Psoas muscle (tissue), 7 donors: ENCODE measurements at regions not wholly inside any gene's neighbourhood (a gene's known extent, or its start where the extent isn't known, plus 50 kb on each side); places are given as distances from the start of the nearest gene placed in this dataset.
A peak's percentile ranks its signal among the peaks of the same experiment; 100 is the strongest.
"Not testable (repeated sequence)": the region's sequence is repeated elsewhere in the genome, so short reads cannot be mapped to it uniquely, and the experiment has no call there.

Experiments used
- ATAC-seq, 4 donors: fragments of 200-7000 bp; cut with Tn5 transposase; one replicate each; pipeline ENCODE4 v1.9.1; 2020; ENCODE audit warnings: moderate library complexity in 3 of 4, mild to moderate bottlenecking in 2 of 4
- DNase-seq, 2 donors: peaks; one replicate each; pipeline ENCODE4 v3.0.0-alpha.2; 2020
- H3K27ac ChIP-seq: fragments of 200-600 bp; one replicate; pipeline ENCODE4 v1.8.0; 2022
- H3K27me3 ChIP-seq, 3 donors: fragments of 200-600 bp in 1 of 3; one replicate each; pipeline versions ENCODE4 v1.6.1 to v1.8.0; 2013 to 2022; ENCODE audit warnings: low read length in 2 of 3, mild to moderate bottlenecking in 2 of 3, moderate library complexity in 1 of 3; ENCODE audit not compliant: insufficient read depth in 3 of 3
- H3K36me3 ChIP-seq, 2 donors: fragments of 200-600 bp in 1 of 2; one replicate each; pipeline versions ENCODE4 v1.6.1 to v1.8.0; 2013 to 2022; ENCODE audit warnings: low read depth in 1 of 2, mild to moderate bottlenecking in 1 of 2, moderate library complexity in 1 of 2; ENCODE audit not compliant: insufficient read depth in 1 of 2
- H3K4me1 ChIP-seq: fragments of 200-600 bp; one replicate; pipeline ENCODE4 v1.8.0; 2022
- H3K4me3 ChIP-seq: fragments of 200-600 bp; one replicate; pipeline ENCODE4 v1.8.0; 2022; ENCODE audit warnings: mild to moderate bottlenecking
- H3K9me3 ChIP-seq: fragments of 200-600 bp; one replicate; pipeline ENCODE4 v1.8.0; 2022
- WGBS, 3 donors: extraction: QIAGEN DNeasy Blood & Tissue Kit; methylation state at CpG; one replicate each; pipeline versions ENCODE4 v1.1.6 to v1.1.7; 2013; 5-methylcytosine and 5-hydroxymethylcytosine counted together
- intact Hi-C, 2 donors: fragments of 100-400 bp; cut with DNase I; formaldehyde crosslinking; loops; one replicate each; pipeline versions ENCODE4 v1.11.0 to v1.14.2; 2022
- donor health status: healthy with polysubstance abuse.
- donor health status: DM: no; HTN: no; CAD: no; lungs with moderate emphysema.
- donor health status: Bipolar disorder and iron deficiency.
- donor health status: healthy.
- donor health status: DM: yes; HTN: yes; CAD: no.
- donor health status: DM: no; HTN: no; CAD: no.
- donor health status: DM: yes; HTN: yes; CAD: no.

DNA sequence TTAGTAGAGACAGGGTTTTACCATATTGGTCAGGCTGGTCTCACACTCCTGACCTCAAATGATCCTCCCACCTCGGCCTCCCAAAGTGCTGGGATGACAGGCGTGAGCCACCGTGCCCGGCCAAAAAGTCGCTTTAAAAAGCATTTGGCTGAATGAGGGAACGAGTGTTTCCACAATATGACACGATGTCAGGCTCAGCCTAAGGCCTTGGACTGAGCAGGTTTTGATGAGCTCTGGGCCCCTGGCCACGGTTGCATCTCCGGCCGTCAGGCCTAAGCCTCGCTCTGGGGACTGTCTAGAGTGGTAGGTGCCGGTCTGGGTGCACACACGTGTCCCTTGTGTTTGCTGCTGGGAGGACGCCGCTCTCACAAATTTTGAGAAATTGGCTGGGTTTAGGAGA is 120.3 kb downstream of the NPIPB11 start:
- DNase-seq, H3K36me3 ChIP-seq, ATAC-seq, H3K4me1 ChIP-seq, H3K4me3 ChIP-seq, intact Hi-C loops, H3K27ac ChIP-seq, H3K9me3 ChIP-seq, H3K27me3 ChIP-seq: not testable (repeated sequence)
- 71 to 97% (median 95%) methylated on average over 15 of the region's 15 CpGs for WGBS, 3 donors

- H3K27ac ChIP-seq, H3K4me1 ChIP-seq, H3K4me3 ChIP-seq, DNase-seq, ATAC-seq, H3K36me3 ChIP-seq, H3K27me3 ChIP-seq, intact Hi-C loops, H3K9me3 ChIP-seq: not testable (repeated sequence)
- WGBS, 3 donors: 32 to 45% (median 38%) methylated on average over 29 to 32 of the region's 32 CpGs
These were observed 121.2 kb downstream of the NPIPB11 start for GRCh38 chr16:29285151-29285885.

DNA sequence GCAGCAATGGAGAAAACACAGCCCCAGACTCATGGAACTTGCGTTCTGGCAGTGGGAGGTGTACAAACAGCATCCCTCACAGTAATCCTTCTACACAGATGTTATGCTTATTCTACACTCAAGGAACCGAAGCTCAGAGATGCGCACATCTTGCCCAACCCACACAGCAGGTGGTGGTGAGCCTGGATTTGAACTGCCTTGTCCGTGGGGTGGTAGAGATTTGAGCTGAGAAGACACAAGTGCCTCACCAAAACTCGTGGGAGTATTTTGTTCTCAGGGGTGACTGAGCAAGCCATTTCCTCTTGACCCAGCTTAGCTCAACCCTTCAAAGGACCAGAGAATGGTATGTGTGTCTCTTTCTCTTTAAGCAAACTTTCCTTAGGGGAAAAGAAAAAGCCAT is 121.8 kb downstream of the NPIPB11 start:
- not testable (repeated sequence) for H3K4me3 ChIP-seq
- WGBS, 3 donors: 66 to 77% (median 75%) methylated on average over 5 of the region's 5 CpGs

GRCh38 chr16:29284159-29284558 is 122.4 kb downstream of the NPIPB11 start:
- WGBS, 3 donors: 74 to 83% (median 77%) methylated on average over 4 of the region's 4 CpGs

More for the DNA sequence above, 121.8 kb downstream of the NPIPB11 start:
- H3K4me1 ChIP-seq, H3K9me3 ChIP-seq, DNase-seq, H3K36me3 ChIP-seq, intact Hi-C loops, ATAC-seq, H3K27me3 ChIP-seq, H3K27ac ChIP-seq: not testable (repeated sequence)

GRCh38 chr16:29278097-29278871 is 128.2 kb downstream of the NPIPB11 start:
- H3K36me3 ChIP-seq, DNase-seq, intact Hi-C loops, H3K9me3 ChIP-seq, ATAC-seq, H3K27me3 ChIP-seq, H3K27ac ChIP-seq, H3K4me1 ChIP-seq, H3K4me3 ChIP-seq: not testable (repeated sequence)
- WGBS, 3 donors: 69 to 77% (median 74%) methylated on average over 4 of the region's 8 CpGs

More at GRCh38 chr16:29284159-29284558, 122.4 kb downstream of the NPIPB11 start:
- H3K27me3 ChIP-seq, H3K9me3 ChIP-seq, H3K36me3 ChIP-seq, intact Hi-C loops, ATAC-seq, H3K4me1 ChIP-seq, H3K27ac ChIP-seq, DNase-seq, H3K4me3 ChIP-seq: not testable (repeated sequence)

GRCh38 chr16:29276446-29276845 is 130.1 kb downstream of the NPIPB11 start:
- ATAC-seq, H3K4me1 ChIP-seq, intact Hi-C loops, H3K9me3 ChIP-seq, H3K27me3 ChIP-seq, DNase-seq, H3K4me3 ChIP-seq, H3K27ac ChIP-seq, H3K36me3 ChIP-seq: not testable (repeated sequence)
- WGBS, 3 donors: 75 to 86% (median 82%) methylated on average over 5 of the region's 5 CpGs

DNA sequence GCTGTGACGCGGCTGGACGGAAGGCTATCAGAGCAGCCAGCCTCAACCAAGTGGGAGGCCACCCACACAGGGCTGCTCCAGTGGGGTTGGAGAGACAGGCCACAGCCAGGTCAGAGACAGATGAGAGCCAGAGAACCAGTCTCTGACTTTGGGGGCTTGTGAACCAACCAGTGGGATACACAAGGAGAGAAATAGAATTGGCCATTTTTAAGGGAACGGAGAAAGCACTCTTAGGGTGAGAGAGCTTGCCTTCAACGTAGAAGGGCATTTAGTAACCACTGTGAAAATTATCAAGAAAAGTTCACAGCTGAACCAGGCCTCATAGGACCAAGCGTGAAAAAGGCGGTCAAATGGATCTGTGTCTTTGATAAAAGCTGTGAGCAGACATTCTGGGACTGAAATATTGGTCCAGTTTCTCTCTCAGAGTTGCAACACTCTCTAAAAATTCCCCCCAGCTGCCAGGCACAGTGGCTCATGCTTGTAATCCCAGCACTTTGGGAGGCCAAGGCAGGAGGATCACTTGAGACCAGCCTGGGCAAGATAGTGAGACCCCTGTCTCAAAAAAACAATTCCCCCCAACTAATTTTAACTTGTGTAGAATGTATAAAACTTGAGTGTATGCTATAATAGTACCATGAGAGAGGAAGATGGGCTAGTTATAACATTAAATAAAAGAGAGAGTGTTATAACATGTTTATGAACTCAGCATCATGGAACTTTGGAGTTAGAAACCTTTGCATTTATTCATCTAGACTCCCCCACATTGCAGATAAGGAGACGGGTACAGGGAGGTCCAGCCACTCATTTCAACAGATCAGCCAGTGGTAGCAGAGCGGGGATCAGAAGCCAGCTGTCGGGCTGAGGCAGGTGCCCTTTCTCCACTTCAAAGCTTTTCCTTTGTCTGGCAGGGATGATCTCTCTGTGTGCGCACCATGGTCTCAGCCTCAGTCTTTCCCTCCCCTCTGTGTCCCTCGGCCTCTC is 132.2 kb downstream of the NPIPB11 start:
- H3K27ac ChIP-seq, H3K4me3 ChIP-seq, H3K36me3 ChIP-seq, H3K9me3 ChIP-seq, H3K4me1 ChIP-seq, DNase-seq, intact Hi-C loops, H3K27me3 ChIP-seq, ATAC-seq: not testable (repeated sequence)
- 73 to 86% (median 76%) methylated on average over 10 to 11 of the region's 12 CpGs for WGBS, 3 donors

- H3K27me3 ChIP-seq, H3K9me3 ChIP-seq, DNase-seq, H3K27ac ChIP-seq, intact Hi-C loops, H3K4me1 ChIP-seq, H3K4me3 ChIP-seq, H3K36me3 ChIP-seq: not testable (repeated sequence)
- 80 to 89% (median 85%) methylated on average over 9 of the region's 9 CpGs for WGBS, 3 donors
- ATAC-seq: peak in 1 of 4 donors; percentile 27
These were observed 133.0 kb downstream of the NPIPB11 start for GRCh38 chr16:29273298-29274054.

DNA sequence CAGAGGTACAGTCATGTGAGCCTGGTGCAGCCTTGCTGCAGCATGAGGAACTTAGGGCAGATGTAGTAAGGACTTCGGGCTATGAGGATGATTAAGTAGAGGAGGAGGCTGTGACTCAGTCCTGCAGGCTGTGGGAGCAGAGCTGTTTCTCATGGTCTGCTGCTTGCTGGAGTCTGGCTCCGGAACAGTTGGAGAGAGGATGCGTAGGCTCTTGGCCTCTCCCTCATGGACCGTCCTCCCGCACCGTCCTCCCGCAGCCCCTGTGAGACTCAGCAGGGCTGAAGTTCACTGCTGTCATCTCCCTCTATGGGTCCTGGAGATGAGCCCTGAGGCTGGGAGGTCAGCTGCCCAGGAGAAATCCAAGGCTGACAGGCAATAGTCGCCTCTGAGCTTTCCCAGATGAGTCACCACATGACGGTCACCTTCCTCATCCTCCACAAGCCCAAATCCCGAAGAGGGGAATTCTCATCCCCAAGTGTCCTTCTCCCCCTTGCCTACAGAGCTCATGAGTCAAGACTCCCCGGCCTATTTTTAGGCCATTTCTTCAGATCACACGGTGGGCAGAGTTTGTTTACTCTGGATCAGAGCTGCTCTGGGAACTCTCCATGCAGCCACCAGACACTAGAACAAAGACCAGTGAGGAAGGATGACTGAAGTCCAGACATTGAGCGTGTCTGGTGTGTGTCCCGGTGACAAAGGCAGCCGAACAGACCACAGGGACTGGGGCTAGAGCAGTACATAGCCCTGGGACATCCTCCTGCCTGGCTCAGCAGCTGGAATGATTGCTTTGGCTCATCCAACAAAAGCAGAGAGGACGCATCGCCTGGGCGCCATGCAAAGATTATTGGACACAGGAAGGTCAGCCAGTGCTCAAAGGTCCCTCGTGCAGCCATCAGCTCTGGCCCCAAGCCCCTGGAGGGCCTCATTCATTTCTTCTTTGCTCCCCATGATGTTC is 134.5 kb downstream of the NPIPB11 start:
- intact Hi-C loops, H3K4me3 ChIP-seq, H3K27me3 ChIP-seq, H3K36me3 ChIP-seq, H3K9me3 ChIP-seq, H3K4me1 ChIP-seq: not testable (repeated sequence)
- DNase-seq (peak in 1 of 2 donors; percentile 41), ATAC-seq (peak; percentile 49 to 74 (median 58))
- WGBS, 3 donors: 15 to 56% (median 33%) methylated on average over 8 to 17 of the region's 19 CpGs
- H3K27ac ChIP-seq: peak overlapping the region; percentile 15
